Liver (tissue), 8 donors: ENCODE measurements at regions not wholly inside any gene's neighbourhood (a gene's known extent, or its start where the extent isn't known, plus 50 kb on each side); places are given as distances from the start of the nearest gene placed in this dataset.

ENCODE experiments used
- DNase-seq: peaks from one replicate; pipeline ENCODE4 v3.0.0-alpha.2; 2017; ENCODE audit warnings: low spot score
- H3K27ac ChIP-seq, 2 donors: one replicate each; pipeline ENCODE4 v1.7.0; 2013; ENCODE audit warnings: inconsistent platforms in 2 of 2, low read length in 2 of 2, control low read depth in 1 of 2, low read depth in 1 of 2, mild to moderate bottlenecking in 1 of 2
- H3K27me3 ChIP-seq, 4 donors: one replicate each; pipeline versions ENCODE4 v1.6.1 to v1.7.0; 2013; ENCODE audit warnings: low read length in 3 of 4, inconsistent platforms in 1 of 4, mild to moderate bottlenecking in 1 of 4, moderate library complexity in 1 of 4; ENCODE audit not compliant: control insufficient read depth in 4 of 4, insufficient read depth in 4 of 4
- H3K36me3 ChIP-seq, 4 donors: one replicate each; pipeline versions ENCODE4 v1.6.1 to v1.7.0; 2013; ENCODE audit warnings: low read length in 3 of 4, mild to moderate bottlenecking in 3 of 4, low read depth in 1 of 4, moderate library complexity in 1 of 4; ENCODE audit not compliant: control insufficient read depth in 4 of 4, insufficient read depth in 3 of 4
- H3K4me1 ChIP-seq, 4 donors: one replicate each; pipeline versions ENCODE4 v1.6.1 to v1.7.0; 2013; ENCODE audit warnings: low read length in 3 of 4, mild to moderate bottlenecking in 3 of 4, moderate library complexity in 1 of 4; ENCODE audit not compliant: control insufficient read depth in 4 of 4, insufficient read depth in 4 of 4
- H3K4me3 ChIP-seq, 3 donors: one replicate each; pipeline versions ENCODE4 v1.6.1 to v1.7.0; 2013; ENCODE audit warnings: low read length in 3 of 3, control low read depth in 1 of 3, low read depth in 1 of 3, mild to moderate bottlenecking in 1 of 3
- H3K9ac ChIP-seq, 2 donors: one replicate each; pipeline ENCODE4 v1.7.0; 2013; ENCODE audit warnings: low read length in 2 of 2, mild to moderate bottlenecking in 2 of 2, moderate library complexity in 2 of 2, control low read depth in 1 of 2, low read depth in 1 of 2
- H3K9me3 ChIP-seq, 4 donors: one replicate each; pipeline versions ENCODE4 v1.6.1 to v1.7.0; 2013; ENCODE audit warnings: low read length in 3 of 4; ENCODE audit not compliant: control insufficient read depth in 4 of 4
- ATF3 ChIP-seq: IDR thresholded peaks from 2 replicates; pipeline ENCODE4 v1.6.1; 2016; ENCODE audit warnings: antibody characterized with exemption
- CTCF ChIP-seq: fragments of 150-350 bp; IDR thresholded peaks from 2 replicates; pipeline ENCODE4 v1.5.1; 2017; ENCODE audit warnings: improper control_type of control experiment, low read depth, low read length; ENCODE audit not compliant: missing input control
- EGR1 ChIP-seq, 2 donors: IDR thresholded peaks; 2 replicates each; pipeline ENCODE4 v1.6.1; 2016 to 2018; ENCODE audit warnings: antibody characterized with exemption in 2 of 2, low read depth in 2 of 2
- FOXA1 ChIP-seq: IDR thresholded peaks from 2 replicates; pipeline ENCODE4 v1.6.1; 2016; ENCODE audit warnings: antibody characterized with exemption
- FOXA2 ChIP-seq: IDR thresholded peaks from 2 replicates; pipeline ENCODE4 v1.6.1; 2016; ENCODE audit warnings: antibody characterized with exemption
- GABPA ChIP-seq, 2 donors: IDR thresholded peaks in 1 of 2; conservative IDR thresholded peaks in 1 of 2; 2 replicates each; pipeline ENCODE4 v1.6.1; 2016; ENCODE audit warnings: antibody characterized with exemption in 2 of 2, mild to moderate bottlenecking in 1 of 2, moderate library complexity in 1 of 2
- HNF4A ChIP-seq, 2 donors: conservative IDR thresholded peaks; 2 replicates each; pipeline ENCODE4 v1.6.1; 2016; ENCODE audit warnings: antibody characterized with exemption in 2 of 2, mild to moderate bottlenecking in 2 of 2
- HNF4G ChIP-seq: IDR thresholded peaks from 2 replicates; pipeline ENCODE4 v1.6.1; 2016; ENCODE audit warnings: antibody characterized with exemption
- JUND ChIP-seq, 2 donors: IDR thresholded peaks; 2 replicates each; pipeline ENCODE4 v1.6.1; 2016; ENCODE audit warnings: antibody characterized with exemption in 2 of 2
- MAX ChIP-seq: IDR thresholded peaks from 2 replicates; pipeline ENCODE4 v1.6.1; 2016; ENCODE audit warnings: antibody characterized with exemption
- NR2F2 ChIP-seq: IDR thresholded peaks from 2 replicates; pipeline ENCODE4 v1.6.1; 2016; ENCODE audit warnings: antibody characterized with exemption
- RAD21 ChIP-seq, 2 donors: IDR thresholded peaks; 2 replicates each; pipeline ENCODE4 v1.6.1; 2016; ENCODE audit warnings: antibody characterized with exemption in 2 of 2, mild to moderate bottlenecking in 2 of 2
- REST ChIP-seq: IDR thresholded peaks from 2 replicates; pipeline ENCODE4 v1.6.1; 2016; ENCODE audit warnings: antibody characterized with exemption, mild to moderate bottlenecking
- RXRA ChIP-seq, 2 donors: IDR thresholded peaks; 2 replicates each; pipeline ENCODE4 v1.6.1; 2017 to 2018; ENCODE audit warnings: antibody characterized with exemption in 2 of 2, mild to moderate bottlenecking in 1 of 2
- SP1 ChIP-seq: IDR thresholded peaks from 2 replicates; pipeline ENCODE4 v1.6.1; 2018; ENCODE audit warnings: antibody characterized with exemption, mild to moderate bottlenecking
- TAF1 ChIP-seq: conservative IDR thresholded peaks from 2 replicates; pipeline ENCODE4 v1.6.1; 2016; ENCODE audit warnings: antibody characterized with exemption, mild to moderate bottlenecking
- YY1 ChIP-seq: IDR thresholded peaks from 2 replicates; pipeline ENCODE4 v1.6.1; 2016; ENCODE audit warnings: antibody characterized with exemption, mild to moderate bottlenecking
- ZBTB33 ChIP-seq: IDR thresholded peaks from 2 replicates; pipeline ENCODE4 v1.6.1; 2016; ENCODE audit warnings: antibody characterized with exemption
- WGBS: extraction: QIAGEN DNeasy Blood & Tissue Kit; methylation state at CpG from one replicate; pipeline ENCODE4 v1.1.7; 2013; 5-methylcytosine and 5-hydroxymethylcytosine counted together
- donor health status: healthy.
- donor health status: healthy.
- donor health status: healthy.
- donor health status: healthy.
- donor health status: healthy.

GRCh38 chr9:87375397-87376073 is 122.1 kb upstream of the DAPK1 start:
- no peak for TF ChIP-seq NR2F2
- TF ChIP-seq MAX, result no peak
- TF ChIP-seq FOXA2, result peak; percentile 89
- peak; percentile 58 for TF ChIP-seq SP1
- TF ChIP-seq ZBTB33, result no peak
- no peak for TF ChIP-seq HNF4G
- peak in 1 of 2 donors; percentile 50 for TF ChIP-seq RXRA (IDR thresholded peaks at IDR 0.05)
- peak; percentile 21 for TF ChIP-seq YY1
- TF ChIP-seq RAD21 (IDR thresholded peaks at IDR 0.05), result peak in 1 of 2 donors; percentile 21
- TF ChIP-seq TAF1, result no peak
- TF ChIP-seq JUND (IDR thresholded peaks at IDR 0.05), result peak in 1 of 2 donors; percentile 32
- no peak for TF ChIP-seq CTCF
- TF ChIP-seq HNF4A (conservative IDR thresholded peaks at IDR 0.05), result no peak
- TF ChIP-seq ATF3, result peak; percentile 23
- peak; percentile 77 for TF ChIP-seq FOXA1
- peak in 1 of 2 donors; percentile 40 for TF ChIP-seq EGR1 (IDR thresholded peaks at IDR 0.05; ENCODE audit: low read depth in 2 of 2)
- TF ChIP-seq GABPA (IDR thresholded peaks at IDR 0.05 in 1 of 2, conservative IDR thresholded peaks at IDR 0.05 in 1 of 2), result no peak
- no peak for TF ChIP-seq REST
- Histone ChIP-seq H3K4me1 (peaks cover 2 to 29% (median 21%) of the 10 kb centered on the region in 4 donors), H3K9me3 (no peaks in the 10 kb centered on the region), H3K27ac (no peak overlapping the region), H3K4me3 (no peak overlapping the region), H3K27me3 (no peaks in the 10 kb centered on the region), H3K9ac (no peak overlapping the region), H3K36me3 (no peaks in the 10 kb centered on the region)
- DNase-seq, result no peak
- WGBS, result 65% methylated on average over 7 of the region's 7 CpGs
